Stimulated activated memory B cell treated with anti-CD40 and anti-IgM and Interleukin-4, amounts not matched to agents 10 μg/mL and 1 μg/mL and 100 μg/mL, for 72 hours (primary cell): ENCODE measurements at regions not wholly inside any gene's neighbourhood (a gene's known extent, or its start where the extent isn't known, plus 50 kb on each side); places are given as distances from the start of the nearest gene placed in this dataset.

Source experiments
- ATAC-seq: fragments of 150-1000 bp; cut with Tn5 transposase; 2 replicates; pipeline ENCODE4 v1.10.0; 2021
- H3K27ac Mint-ChIP-seq: one replicate; pipeline ENCODE4 v1.8.0; 2022; ENCODE audit warnings: mild to moderate bottlenecking, mixed read lengths
- H3K27me3 Mint-ChIP-seq: one replicate; pipeline ENCODE4 v1.8.0; 2022; ENCODE audit warnings: mixed read lengths
- H3K36me3 Mint-ChIP-seq: one replicate; pipeline ENCODE4 v1.8.0; 2022; ENCODE audit warnings: mixed read lengths
- H3K4me1 Mint-ChIP-seq: one replicate; pipeline ENCODE4 v1.8.0; 2022; ENCODE audit warnings: mixed read lengths
- H3K4me3 Mint-ChIP-seq: one replicate; pipeline ENCODE4 v1.8.0; 2022; ENCODE audit warnings: mild to moderate bottlenecking, moderate library complexity, mixed read lengths
- H3K9me3 Mint-ChIP-seq: one replicate; pipeline ENCODE4 v1.8.0; 2022; ENCODE audit warnings: mixed read lengths

GRCh38 chr2:45199973-45200372, 190.7 kb upstream of the SIX2 start:
- Mint-ChIP-seq H3K36me3 (no peaks in the 10 kb centered on the region), H3K4me1 (no peaks in the 10 kb centered on the region), H3K27ac (no peak overlapping the region), H3K4me3 (no peak overlapping the region), H3K9me3 (peaks cover 10% of the 10 kb centered on the region), H3K27me3 (peaks cover 31% of the 10 kb centered on the region)
- ATAC-seq, result no peak

- no peak overlapping the region for H3K27ac Mint-ChIP-seq
- H3K9me3 Mint-ChIP-seq, result no peaks in the 10 kb centered on the region
- ATAC-seq, result no peak
- H3K4me1 Mint-ChIP-seq, result no peaks in the 10 kb centered on the region
- H3K27me3 Mint-ChIP-seq, result peaks cover 37% of the 10 kb centered on the region
- no peak overlapping the region for H3K4me3 Mint-ChIP-seq
- H3K36me3 Mint-ChIP-seq, result no peaks in the 10 kb centered on the region
Observed at GRCh38 chr2:45195916-45196315, 186.7 kb upstream of the SIX2 start.

- no peak for ATAC-seq
- Mint-ChIP-seq H3K27me3 (peaks cover 45% of the 10 kb centered on the region), H3K4me1 (no peaks in the 10 kb centered on the region), H3K27ac (no peak overlapping the region), H3K9me3 (no peaks in the 10 kb centered on the region), H3K4me3 (no peak overlapping the region), H3K36me3 (no peaks in the 10 kb centered on the region)
Observed at GRCh38 chr2:45194596-45194995, 185.3 kb upstream of the SIX2 start.

- H3K9me3 Mint-ChIP-seq, result no peaks in the 10 kb centered on the region
- no peak overlapping the region for H3K27ac Mint-ChIP-seq
- no peak for ATAC-seq
- H3K4me3 Mint-ChIP-seq, result no peak overlapping the region
- H3K27me3 Mint-ChIP-seq, result peaks cover 55% of the 10 kb centered on the region
- H3K4me1 Mint-ChIP-seq, result no peaks in the 10 kb centered on the region
- no peaks in the 10 kb centered on the region for H3K36me3 Mint-ChIP-seq
Observed at GRCh38 chr2:45193581-45193980, 184.3 kb upstream of the SIX2 start.

- no peaks in the 10 kb centered on the region for H3K9me3 Mint-ChIP-seq
- no peak overlapping the region for H3K27ac Mint-ChIP-seq
- no peak for ATAC-seq
- no peaks in the 10 kb centered on the region for H3K4me1 Mint-ChIP-seq
- no peak overlapping the region for H3K4me3 Mint-ChIP-seq
- H3K27me3 Mint-ChIP-seq, result peaks cover 61% of the 10 kb centered on the region
- H3K36me3 Mint-ChIP-seq, result no peaks in the 10 kb centered on the region
Observed at GRCh38 chr2:45192991-45193390, 183.7 kb upstream of the SIX2 start.

GRCh38 chr2:45192481-45192880, 183.2 kb upstream of the SIX2 start:
- Mint-ChIP-seq H3K27me3 (peaks cover 66% of the 10 kb centered on the region), H3K4me1 (no peaks in the 10 kb centered on the region), H3K9me3 (no peaks in the 10 kb centered on the region), H3K36me3 (no peaks in the 10 kb centered on the region), H3K27ac (no peak overlapping the region), H3K4me3 (no peak overlapping the region)
- ATAC-seq, result no peak

GRCh38 chr2:45191976-45192375, 182.7 kb upstream of the SIX2 start:
- peaks cover 69% of the 10 kb centered on the region for H3K27me3 Mint-ChIP-seq
- H3K27ac Mint-ChIP-seq, result no peak overlapping the region
- H3K9me3 Mint-ChIP-seq, result no peaks in the 10 kb centered on the region
- no peaks in the 10 kb centered on the region for H3K4me1 Mint-ChIP-seq
- no peak for ATAC-seq
- no peaks in the 10 kb centered on the region for H3K36me3 Mint-ChIP-seq
- no peak overlapping the region for H3K4me3 Mint-ChIP-seq

GRCh38 chr2:45191146-45191863, 182.1 kb upstream of the SIX2 start:
- H3K27ac Mint-ChIP-seq, result no peak overlapping the region
- no peaks in the 10 kb centered on the region for H3K36me3 Mint-ChIP-seq
- H3K27me3 Mint-ChIP-seq, result peaks cover 68% of the 10 kb centered on the region
- no peaks in the 10 kb centered on the region for H3K9me3 Mint-ChIP-seq
- no peaks in the 10 kb centered on the region for H3K4me1 Mint-ChIP-seq
- ATAC-seq, result no peak
- no peak overlapping the region for H3K4me3 Mint-ChIP-seq

GRCh38 chr2:45190481-45190942, 181.3 kb upstream of the SIX2 start:
- no peak for ATAC-seq
- Mint-ChIP-seq H3K9me3 (no peaks in the 10 kb centered on the region), H3K27me3 (peaks cover 60% of the 10 kb centered on the region), H3K4me1 (no peaks in the 10 kb centered on the region), H3K27ac (no peak overlapping the region), H3K36me3 (no peaks in the 10 kb centered on the region), H3K4me3 (no peak overlapping the region)

- no peak for ATAC-seq
- no peak overlapping the region for H3K27ac Mint-ChIP-seq
- no peak overlapping the region for H3K4me3 Mint-ChIP-seq
- no peaks in the 10 kb centered on the region for H3K9me3 Mint-ChIP-seq
- no peaks in the 10 kb centered on the region for H3K36me3 Mint-ChIP-seq
- H3K4me1 Mint-ChIP-seq, result no peaks in the 10 kb centered on the region
- H3K27me3 Mint-ChIP-seq, result peaks cover 32% of the 10 kb centered on the region
Observed at GRCh38 chr2:45184606-45185005, 175.4 kb upstream of the SIX2 start.

GRCh38 chr2:45182667-45183295, 173.5 kb upstream of the SIX2 start:
- Mint-ChIP-seq H3K27me3 (peaks cover 14% of the 10 kb centered on the region), H3K27ac (no peak overlapping the region)

GRCh38 chr2:45180779-45181178, 171.5 kb upstream of the SIX2 start:
- no peak for ATAC-seq
- Mint-ChIP-seq H3K36me3 (no peaks in the 10 kb centered on the region), H3K4me1 (no peaks in the 10 kb centered on the region), H3K27me3 (peaks cover 15% of the 10 kb centered on the region), H3K4me3 (no peak overlapping the region), H3K9me3 (peaks cover 9% of the 10 kb centered on the region), H3K27ac (no peak overlapping the region)

More at GRCh38 chr2:45182667-45183295, 173.5 kb upstream of the SIX2 start:
- Mint-ChIP-seq H3K4me3 (no peak overlapping the region), H3K36me3 (no peaks in the 10 kb centered on the region), H3K4me1 (no peaks in the 10 kb centered on the region), H3K9me3 (no peaks in the 10 kb centered on the region)
- no peak for ATAC-seq

GRCh38 chr2:45180033-45180746, 170.9 kb upstream of the SIX2 start:
- Mint-ChIP-seq H3K36me3 (no peaks in the 10 kb centered on the region), H3K4me3 (no peak overlapping the region), H3K9me3 (peaks cover 9% of the 10 kb centered on the region), H3K27me3 (peaks cover 19% of the 10 kb centered on the region), H3K27ac (no peak overlapping the region), H3K4me1 (no peaks in the 10 kb centered on the region)
- ATAC-seq, result no peak

GRCh38 chr2:45178854-45179253, 169.6 kb upstream of the SIX2 start:
- Mint-ChIP-seq H3K4me3 (no peak overlapping the region), H3K9me3 (peaks cover 9% of the 10 kb centered on the region), H3K4me1 (no peaks in the 10 kb centered on the region), H3K27ac (no peak overlapping the region), H3K27me3 (peaks cover 32% of the 10 kb centered on the region), H3K36me3 (no peaks in the 10 kb centered on the region)
- no peak for ATAC-seq

- H3K27me3 Mint-ChIP-seq, result peaks cover 34% of the 10 kb centered on the region
- H3K36me3 Mint-ChIP-seq, result no peaks in the 10 kb centered on the region
- no peak overlapping the region for H3K27ac Mint-ChIP-seq
- no peak overlapping the region for H3K4me3 Mint-ChIP-seq
- ATAC-seq, result no peak
- peaks cover 9% of the 10 kb centered on the region for H3K9me3 Mint-ChIP-seq
- H3K4me1 Mint-ChIP-seq, result no peaks in the 10 kb centered on the region
Observed at GRCh38 chr2:45178359-45178758, 169.1 kb upstream of the SIX2 start.

GRCh38 chr2:45177870-45178269, 168.6 kb upstream of the SIX2 start:
- H3K4me3 Mint-ChIP-seq, result no peak overlapping the region
- H3K36me3 Mint-ChIP-seq, result no peaks in the 10 kb centered on the region
- no peaks in the 10 kb centered on the region for H3K4me1 Mint-ChIP-seq
- H3K27me3 Mint-ChIP-seq, result peaks cover 37% of the 10 kb centered on the region
- H3K9me3 Mint-ChIP-seq, result peaks cover 9% of the 10 kb centered on the region
- no peak overlapping the region for H3K27ac Mint-ChIP-seq
- no peak for ATAC-seq
